GM12872 (cell line): ENCODE measurements at regions not wholly inside any gene's neighbourhood (a gene's known extent, or its start where the extent isn't known, plus 50 kb on each side); places are given as distances from the start of the nearest gene placed in this dataset.

Experiments used
- TF ChIP-seq, protein P1 (sequence below): IDR thresholded peaks from 3 replicates; pipeline ENCODE4 v1.5.1; 2011; ENCODE audit warnings: low read depth, mild to moderate bottlenecking, low read length, moderate library complexity; ENCODE audit not compliant: insufficient read depth

- TF ChIP-seq, protein P1, sequence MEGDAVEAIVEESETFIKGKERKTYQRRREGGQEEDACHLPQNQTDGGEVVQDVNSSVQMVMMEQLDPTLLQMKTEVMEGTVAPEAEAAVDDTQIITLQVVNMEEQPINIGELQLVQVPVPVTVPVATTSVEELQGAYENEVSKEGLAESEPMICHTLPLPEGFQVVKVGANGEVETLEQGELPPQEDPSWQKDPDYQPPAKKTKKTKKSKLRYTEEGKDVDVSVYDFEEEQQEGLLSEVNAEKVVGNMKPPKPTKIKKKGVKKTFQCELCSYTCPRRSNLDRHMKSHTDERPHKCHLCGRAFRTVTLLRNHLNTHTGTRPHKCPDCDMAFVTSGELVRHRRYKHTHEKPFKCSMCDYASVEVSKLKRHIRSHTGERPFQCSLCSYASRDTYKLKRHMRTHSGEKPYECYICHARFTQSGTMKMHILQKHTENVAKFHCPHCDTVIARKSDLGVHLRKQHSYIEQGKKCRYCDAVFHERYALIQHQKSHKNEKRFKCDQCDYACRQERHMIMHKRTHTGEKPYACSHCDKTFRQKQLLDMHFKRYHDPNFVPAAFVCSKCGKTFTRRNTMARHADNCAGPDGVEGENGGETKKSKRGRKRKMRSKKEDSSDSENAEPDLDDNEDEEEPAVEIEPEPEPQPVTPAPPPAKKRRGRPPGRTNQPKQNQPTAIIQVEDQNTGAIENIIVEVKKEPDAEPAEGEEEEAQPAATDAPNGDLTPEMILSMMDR, result no peak
These were observed 93.6 kb upstream of the ACTRT2 start for GRCh38 chr1:2927393-2928360.

- TF ChIP-seq, protein P1, result no peak
These were observed 92.6 kb upstream of the ACTRT2 start for GRCh38 chr1:2928366-2929325.

DNA sequence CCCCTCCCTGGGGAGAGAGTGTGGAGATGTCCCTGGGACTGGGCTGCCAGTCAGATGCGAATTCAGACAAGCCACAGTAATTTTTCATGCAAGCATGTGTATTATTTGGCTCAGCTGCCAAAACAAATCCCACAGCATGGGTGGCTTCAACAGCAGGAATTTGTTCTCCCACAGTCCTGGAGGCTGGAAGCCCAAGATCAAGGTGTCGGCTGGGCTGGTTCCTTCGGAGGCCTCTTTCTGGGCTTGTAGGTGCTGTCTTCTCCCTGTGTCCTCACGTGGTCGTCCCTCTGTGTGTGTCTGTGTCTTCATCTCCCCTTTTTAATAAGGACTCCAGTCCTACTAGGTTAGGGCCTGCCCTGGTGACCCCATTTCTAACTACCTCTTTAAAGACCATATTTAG is 91.9 kb upstream of the ACTRT2 start:
- TF ChIP-seq, protein P1, result no peak

GRCh38 chr1:2930016-2930815 is 91.1 kb upstream of the ACTRT2 start:
- TF ChIP-seq, protein P1, result no peak

- TF ChIP-seq, protein P1, result no peak
These were observed 90.1 kb upstream of the ACTRT2 start for GRCh38 chr1:2930913-2931723.

DNA sequence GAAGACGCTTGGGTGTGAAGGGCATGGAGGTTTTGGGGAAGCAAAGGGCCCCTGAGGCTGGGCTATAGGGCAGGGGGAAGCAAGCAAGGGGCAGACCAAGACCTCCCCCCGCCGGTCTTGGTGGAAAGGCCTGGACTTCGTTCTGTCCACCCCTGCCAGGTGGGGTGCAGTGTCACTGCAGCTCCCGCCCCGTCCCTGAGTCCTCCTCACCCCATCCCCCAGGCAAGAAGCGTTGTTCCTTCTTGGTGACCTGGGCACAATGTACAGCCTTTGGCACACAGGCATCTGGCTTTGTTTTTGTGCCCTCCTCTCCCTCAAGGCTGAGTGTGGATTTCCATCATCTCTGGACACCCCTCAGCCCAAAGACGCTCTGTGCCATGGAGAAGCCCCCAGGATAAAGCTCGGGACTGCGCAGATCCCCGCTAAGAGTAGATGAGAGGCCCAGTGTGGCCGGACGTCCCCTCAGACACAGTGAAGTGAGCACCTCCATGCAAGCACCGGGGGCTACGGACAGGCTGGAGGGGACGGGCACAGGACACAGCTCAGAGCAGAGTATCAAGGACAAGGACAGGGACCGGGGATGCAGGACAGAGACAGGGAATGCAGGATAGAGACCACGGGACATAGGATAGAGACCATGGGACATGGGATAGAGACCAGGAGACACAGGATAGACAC is 89.4 kb upstream of the ACTRT2 start:
- TF ChIP-seq, protein P1, result no peak
